Mesenchymal stem cell (in vitro differentiated cells and primary cell): ENCODE measurements at regions not wholly inside any gene's neighbourhood (a gene's known extent, or its start where the extent isn't known, plus 50 kb on each side); places are given as distances from the start of the nearest gene placed in this dataset.
A peak's percentile ranks its signal among the peaks of the same experiment; 100 is the strongest.

Experiments
- DNase-seq: peaks from one replicate; pipeline ENCODE4 v3.0.0-alpha.2; 2013
- H2AFZ ChIP-seq: one replicate; pipeline ENCODE4 v1.6.1; 2013; ENCODE audit warnings: low read depth, mild to moderate bottlenecking, control low read depth, inconsistent platforms, low read length, moderate library complexity
- H2AK5ac ChIP-seq: 2 replicates; pipeline ENCODE4 v1.6.1; 2013; ENCODE audit warnings: low read length, moderate library complexity, mild to moderate bottlenecking, inconsistent platforms; ENCODE audit not compliant: severe bottlenecking
- H2BK120ac ChIP-seq: one replicate; pipeline ENCODE4 v1.6.1; 2013; ENCODE audit warnings: low read depth, mild to moderate bottlenecking, inconsistent platforms, low read length, moderate library complexity
- H2BK12ac ChIP-seq, 2 experiments: one replicate each; pipeline ENCODE4 v1.6.1; 2013; ENCODE audit warnings: inconsistent platforms in 2 of 2, low read length in 2 of 2, mild to moderate bottlenecking in 2 of 2, moderate library complexity in 2 of 2, control low read depth in 1 of 2
- H2BK15ac ChIP-seq: one replicate; pipeline ENCODE4 v1.6.1; 2013; ENCODE audit warnings: mild to moderate bottlenecking, low read depth, inconsistent platforms; ENCODE audit not compliant: poor library complexity, severe bottlenecking
- H2BK5ac ChIP-seq: 2 replicates; pipeline ENCODE4 v1.6.1; 2013; ENCODE audit warnings: low read depth, mild to moderate bottlenecking, low read length, control low read depth, inconsistent platforms; ENCODE audit not compliant: poor library complexity, severe bottlenecking
- H3K14ac ChIP-seq, 2 experiments: one replicate each; pipeline ENCODE4 v1.6.1; 2013; ENCODE audit warnings: inconsistent platforms in 2 of 2, low read length in 2 of 2, control low read depth in 1 of 2, mild to moderate bottlenecking in 1 of 2, moderate library complexity in 1 of 2
- H3K18ac ChIP-seq, 2 experiments: one replicate each; pipeline ENCODE4 v1.6.1; 2013; ENCODE audit warnings: inconsistent platforms in 2 of 2, low read length in 2 of 2, control low read depth in 1 of 2, low read depth in 1 of 2, mild to moderate bottlenecking in 1 of 2
- H3K23ac ChIP-seq, 2 experiments: one replicate each; pipeline ENCODE4 v1.6.1; 2013; ENCODE audit warnings: inconsistent platforms in 2 of 2, low read length in 2 of 2, mild to moderate bottlenecking in 2 of 2, moderate library complexity in 2 of 2, control low read depth in 1 of 2
- H3K27ac ChIP-seq: 2 replicates; pipeline ENCODE4 v1.5.1; 2013; ENCODE audit warnings: mild to moderate bottlenecking, moderate library complexity, low read length, control low read depth, inconsistent platforms; ENCODE audit not compliant: poor library complexity, severe bottlenecking
- H3K27me3 ChIP-seq, 2 experiments: 2 replicates each; pipeline versions ENCODE4 v1.6.1 to v1.7.0; 2013; ENCODE audit warnings: low read length in 2 of 2, mild to moderate bottlenecking in 2 of 2, moderate library complexity in 2 of 2, control low read depth in 1 of 2, inconsistent platforms in 1 of 2; ENCODE audit not compliant: control insufficient read depth in 1 of 2, insufficient read depth in 1 of 2
- H3K36me3 ChIP-seq, 2 experiments: 2 replicates each; pipeline versions ENCODE4 v1.6.1 to v1.7.0; 2013; ENCODE audit warnings: low read length in 2 of 2, control low read depth in 1 of 2, inconsistent platforms in 1 of 2, low read depth in 1 of 2, mild to moderate bottlenecking in 1 of 2; ENCODE audit not compliant: insufficient read depth in 2 of 2, control insufficient read depth in 1 of 2
- H3K4ac ChIP-seq, 2 experiments: one replicate each; pipeline ENCODE4 v1.6.1; 2013; ENCODE audit warnings: inconsistent platforms in 2 of 2, low read length in 2 of 2, mild to moderate bottlenecking in 2 of 2, moderate library complexity in 2 of 2, control low read depth in 1 of 2, low read depth in 1 of 2
- H3K4me1 ChIP-seq: 2 replicates; pipeline ENCODE4 v1.6.1; 2013; ENCODE audit warnings: low read depth, low read length, control low read depth; ENCODE audit not compliant: control insufficient read depth, insufficient read depth
- H3K4me2 ChIP-seq: 2 replicates; pipeline ENCODE4 v1.6.1; 2013; ENCODE audit warnings: low read length, mild to moderate bottlenecking, inconsistent platforms; ENCODE audit not compliant: poor library complexity, severe bottlenecking
- H3K4me3 ChIP-seq, 2 experiments: 2 replicates each; pipeline versions ENCODE4 v1.5.1 to v1.7.0; 2013; ENCODE audit warnings: low read length in 2 of 2, mild to moderate bottlenecking in 2 of 2, control low read depth in 1 of 2, low read depth in 1 of 2; ENCODE audit not compliant: insufficient read depth in 1 of 2
- H3K79me1 ChIP-seq: replicated peaks from 2 replicates; pipeline ENCODE4 v1.6.1; 2013; ENCODE audit warnings: mild to moderate bottlenecking, control low read depth, low read length, inconsistent platforms; ENCODE audit not compliant: poor library complexity, severe bottlenecking
- H3K9ac ChIP-seq: 2 replicates; pipeline ENCODE4 v1.7.0; 2013; ENCODE audit warnings: mild to moderate bottlenecking, low read length, moderate library complexity
- H3K9me3 ChIP-seq: 2 replicates; pipeline ENCODE4 v1.7.0; 2013; ENCODE audit warnings: mild to moderate bottlenecking, low read length; ENCODE audit not compliant: control insufficient read depth
- H4K8ac ChIP-seq: one replicate; pipeline ENCODE4 v1.6.1; 2013; ENCODE audit warnings: inconsistent platforms, mild to moderate bottlenecking, low read length, moderate library complexity
- H4K91ac ChIP-seq: one replicate; pipeline ENCODE4 v1.6.1; 2013; ENCODE audit warnings: mild to moderate bottlenecking, low read length, inconsistent platforms
- WGBS: methylation state at CpG from one replicate; pipeline ENCODE4 v1.1.7; 2013; ENCODE audit warnings: mixed read lengths; 5-methylcytosine and 5-hydroxymethylcytosine counted together

- H3K36me3 ChIP-seq, result no peaks in the 10 kb centered on the region
Measured at GRCh38 chr7:84800846-84801245, 386.0 kb downstream of the SEMA3D start.

GRCh38 chr7:84799106-84799505, 387.8 kb downstream of the SEMA3D start:
- Histone ChIP-seq H2AFZ (no peak overlapping the region), H3K23ac (no peak overlapping the region), H3K4me2 (no peak overlapping the region), H4K8ac (no peak overlapping the region), H3K9me3 (peaks cover 4% of the 10 kb centered on the region), H3K14ac (no peak overlapping the region), H2BK120ac (no peak overlapping the region), H4K91ac (no peak overlapping the region), H3K9ac (no peak overlapping the region), H3K4me1 (no peaks in the 10 kb centered on the region), H3K27ac (no peak overlapping the region), H2BK5ac (no peak overlapping the region), H3K4me3 (no peak overlapping the region), H3K79me1 (no peaks in the 10 kb centered on the region), H3K27me3 (no peaks in the 10 kb centered on the region), H2BK15ac (no peak overlapping the region), H3K4ac (no peak overlapping the region), H2BK12ac (no peak overlapping the region), H3K36me3 (no peaks in the 10 kb centered on the region), H2AK5ac (no peak overlapping the region), H3K18ac (no peak overlapping the region)
- WGBS, result 95% methylated on average over 4 of the region's 4 CpGs
- no peak for DNase-seq

More at GRCh38 chr7:84800846-84801245, 386.0 kb downstream of the SEMA3D start:
- Histone ChIP-seq H3K27me3 (no peaks in the 10 kb centered on the region), H4K91ac (no peak overlapping the region), H3K4me3 (no peak overlapping the region), H2AK5ac (no peak overlapping the region), H3K4ac (no peak overlapping the region), H2BK15ac (no peak overlapping the region), H2BK12ac (no peak overlapping the region), H4K8ac (no peak overlapping the region), H3K4me2 (no peak overlapping the region), H3K27ac (no peak overlapping the region), H3K14ac (no peak overlapping the region), H3K9ac (no peak overlapping the region), H3K4me1 (no peaks in the 10 kb centered on the region), H2BK120ac (no peak overlapping the region), H2BK5ac (no peak overlapping the region), H3K79me1 (no peaks in the 10 kb centered on the region), H3K9me3 (peaks cover 4% of the 10 kb centered on the region), H3K18ac (no peak overlapping the region), H3K23ac (no peak overlapping the region), H2AFZ (no peak overlapping the region)
- WGBS, result 98% methylated on average over 1 of the region's 1 CpG
- DNase-seq, result no peak

GRCh38 chr7:84792231-84792893, 394.5 kb downstream of the SEMA3D start:
- Histone ChIP-seq H3K4me2 (no peak overlapping the region), H3K18ac (no peak overlapping the region), H3K9me3 (peaks cover 4% of the 10 kb centered on the region), H2BK12ac (no peak overlapping the region), H2BK120ac (no peak overlapping the region), H3K14ac (no peak overlapping the region), H2BK5ac (no peak overlapping the region), H3K23ac (no peak overlapping the region), H3K9ac (no peak overlapping the region), H2BK15ac (no peak overlapping the region), H3K36me3 (no peaks in the 10 kb centered on the region), H4K8ac (no peak overlapping the region), H3K4ac (no peak overlapping the region), H2AFZ (no peak overlapping the region), H3K4me3 (no peak overlapping the region), H3K4me1 (no peaks in the 10 kb centered on the region), H3K27ac (no peak overlapping the region), H2AK5ac (no peak overlapping the region), H4K91ac (no peak overlapping the region), H3K27me3 (no peaks in the 10 kb centered on the region), H3K79me1 (no peaks in the 10 kb centered on the region)
- DNase-seq, result peak; percentile 4
- WGBS, result 95% methylated on average over 6 of the region's 8 CpGs

- Histone ChIP-seq H3K9ac (no peak overlapping the region), H4K91ac (no peak overlapping the region), H3K4me1 (no peaks in the 10 kb centered on the region), H3K23ac (no peak overlapping the region), H2AFZ (no peak overlapping the region), H3K4me2 (no peak overlapping the region), H2BK15ac (no peak overlapping the region), H3K27ac (no peak overlapping the region), H3K27me3 (no peaks in the 10 kb centered on the region), H3K4me3 (no peak overlapping the region), H3K79me1 (no peaks in the 10 kb centered on the region), H3K4ac (no peak overlapping the region), H3K9me3 (no peaks in the 10 kb centered on the region), H2AK5ac (no peak overlapping the region), H3K18ac (no peak overlapping the region), H4K8ac (no peak overlapping the region), H2BK12ac (no peak overlapping the region), H2BK120ac (no peak overlapping the region), H3K36me3 (no peaks in the 10 kb centered on the region), H2BK5ac (no peak overlapping the region), H3K14ac (no peak overlapping the region)
- no peak for DNase-seq
- 100% methylated on average over 2 of the region's 2 CpGs for WGBS
Measured at GRCh38 chr7:84790882-84791281, 396.0 kb downstream of the SEMA3D start.
